Activated CD4-positive, alpha-beta T cell treated with anti-CD3 and anti-CD28 coated beads for 4 hours (primary cell): ENCODE measurements at regions not wholly inside any gene's neighbourhood (a gene's known extent, or its start where the extent isn't known, plus 50 kb on each side); places are given as distances from the start of the nearest gene placed in this dataset.
"Not testable (repeated sequence)": the region's sequence is repeated elsewhere in the genome, so short reads cannot be mapped to it uniquely, and the experiment has no call there.

Source experiments
- DNase-seq, 2 donors: peaks; one replicate each; pipeline ENCODE4 v3.0.0-alpha.2; 2020

- no peak for DNase-seq
Measured at GRCh38 chr6:156438350-156438923, 338.7 kb upstream of the ARID1B start.

GRCh38 chr6:156437121-156437879, 339.9 kb upstream of the ARID1B start:
- no peak for DNase-seq

GRCh38 chr6:156434795-156435190, 342.4 kb upstream of the ARID1B start:
- DNase-seq, result no peak

GRCh38 chr6:156434049-156434794, 343.0 kb upstream of the ARID1B start:
- no peak for DNase-seq

- DNase-seq, result no peak
Measured at GRCh38 chr6:156432543-156432942, 344.6 kb upstream of the ARID1B start.

- DNase-seq, result no peak
Measured at GRCh38 chr6:156430386-156430785, 346.8 kb upstream of the ARID1B start.

GRCh38 chr6:156427345-156427744, 349.8 kb upstream of the ARID1B start:
- no peak for DNase-seq

GRCh38 chr6:156425359-156426020, 351.7 kb upstream of the ARID1B start:
- DNase-seq, result no peak

- DNase-seq, result no peak
Measured at GRCh38 chr6:156423829-156424228, 353.3 kb upstream of the ARID1B start.

GRCh38 chr6:156423075-156423474, 354.1 kb upstream of the ARID1B start:
- DNase-seq, result no peak

GRCh38 chr6:156421933-156422332, 355.2 kb upstream of the ARID1B start:
- no peak for DNase-seq

GRCh38 chr6:156421301-156421700, 355.9 kb upstream of the ARID1B start:
- not testable (repeated sequence) for DNase-seq

- DNase-seq, result no peak
Measured at GRCh38 chr6:156420172-156420993, 356.8 kb upstream of the ARID1B start.

GRCh38 chr6:156419594-156419993, 357.6 kb upstream of the ARID1B start:
- DNase-seq, result no peak

GRCh38 chr6:156418253-156418652, 358.9 kb upstream of the ARID1B start:
- no peak for DNase-seq

- no peak for DNase-seq
Measured at GRCh38 chr6:156416391-156416790, 360.8 kb upstream of the ARID1B start.

GRCh38 chr6:156413154-156413553, 364.0 kb upstream of the ARID1B start:
- DNase-seq, result no peak

- no peak for DNase-seq
Measured at GRCh38 chr6:156410649-156411048, 366.5 kb upstream of the ARID1B start.

GRCh38 chr6:156408655-156409054, 368.5 kb upstream of the ARID1B start:
- no peak for DNase-seq

GRCh38 chr6:156407334-156407733, 369.8 kb upstream of the ARID1B start:
- DNase-seq, result no peak

GRCh38 chr6:156406688-156407087, 370.5 kb upstream of the ARID1B start:
- no peak for DNase-seq

GRCh38 chr6:156406099-156406498, 371.1 kb upstream of the ARID1B start:
- DNase-seq, result no peak

GRCh38 chr6:156402628-156403027, 374.6 kb upstream of the ARID1B start:
- DNase-seq, result no peak
